ENCODE measurements at regions not wholly inside any gene's neighbourhood (a gene's known extent, or its start where the extent isn't known, plus 50 kb on each side); places are given as distances from the start of the nearest gene placed in this dataset.

GRCh38 chr5:39902626-39903025, 477.8 kb upstream of the DAB2 start:
- DNase-seq (ENCODE audit: low read depth in 2 of 2) = no peak

- no peak for DNase-seq (ENCODE audit: low read depth in 2 of 2)
Observed at GRCh38 chr5:39898731-39899130, 474.0 kb upstream of the DAB2 start.

GRCh38 chr5:39896706-39897105, 471.9 kb upstream of the DAB2 start:
- DNase-seq (ENCODE audit: low read depth in 2 of 2) = no peak

GRCh38 chr5:39896104-39896503, 471.3 kb upstream of the DAB2 start:
- DNase-seq (ENCODE audit: low read depth in 2 of 2) = no peak

- peak; percentile 13 to 80 for DNase-seq (ENCODE audit: low read depth in 2 of 2)
Observed at GRCh38 chr5:39892708-39893107, 467.9 kb upstream of the DAB2 start.

GRCh38 chr5:39891376-39891775, 466.6 kb upstream of the DAB2 start:
- DNase-seq (ENCODE audit: low read depth in 2 of 2) = peak in 1 of 2 donors; percentile 45

GRCh38 chr5:39880985-39881384, 456.2 kb upstream of the DAB2 start:
- no peak for DNase-seq (ENCODE audit: low read depth in 2 of 2)

- DNase-seq (ENCODE audit: low read depth in 2 of 2) = no peak
Observed at GRCh38 chr5:39877479-39877878, 452.7 kb upstream of the DAB2 start.

- DNase-seq (ENCODE audit: low read depth in 2 of 2) = no peak
Observed at GRCh38 chr5:39876146-39876545, 451.4 kb upstream of the DAB2 start.

- DNase-seq (ENCODE audit: low read depth in 2 of 2) = no peak
Observed at GRCh38 chr5:39870137-39870536, 445.4 kb upstream of the DAB2 start.

- DNase-seq (ENCODE audit: low read depth in 2 of 2) = no peak
Observed at GRCh38 chr5:39869396-39869795, 444.6 kb upstream of the DAB2 start.

- no peak for DNase-seq (ENCODE audit: low read depth in 2 of 2)
Observed at GRCh38 chr5:39867923-39868322, 443.1 kb upstream of the DAB2 start.

- no peak for DNase-seq (ENCODE audit: low read depth in 2 of 2)
Observed at GRCh38 chr5:39863926-39864552, 439.3 kb upstream of the DAB2 start.

- no peak for DNase-seq (ENCODE audit: low read depth in 2 of 2)
Observed at GRCh38 chr5:39857041-39857440, 432.3 kb upstream of the DAB2 start.

- DNase-seq (ENCODE audit: low read depth in 2 of 2) = no peak
Observed at GRCh38 chr5:39854771-39855410, 430.1 kb upstream of the DAB2 start.

- DNase-seq (ENCODE audit: low read depth in 2 of 2) = no peak
Observed at GRCh38 chr5:39850291-39850690, 425.5 kb upstream of the DAB2 start.

GRCh38 chr5:39846144-39846543, 421.4 kb upstream of the DAB2 start:
- DNase-seq (ENCODE audit: low read depth in 2 of 2) = no peak

GRCh38 chr5:39843767-39844166, 419.0 kb upstream of the DAB2 start:
- no peak for DNase-seq (ENCODE audit: low read depth in 2 of 2)

GRCh38 chr5:39835371-39835770, 410.6 kb upstream of the DAB2 start:
- DNase-seq (ENCODE audit: low read depth in 2 of 2) = peak in 1 of 2 donors; percentile 5

GRCh38 chr5:39829441-39829840, 404.7 kb upstream of the DAB2 start:
- DNase-seq (ENCODE audit: low read depth in 2 of 2) = no peak

- no peak for DNase-seq (ENCODE audit: low read depth in 2 of 2)
Observed at GRCh38 chr5:39826051-39826450, 401.3 kb upstream of the DAB2 start.

- no peak for DNase-seq (ENCODE audit: low read depth in 2 of 2)
Observed at GRCh38 chr5:39825301-39825700, 400.5 kb upstream of the DAB2 start.

GRCh38 chr5:39822020-39822419, 397.2 kb upstream of the DAB2 start:
- DNase-seq (ENCODE audit: low read depth in 2 of 2) = no peak

- no peak for DNase-seq (ENCODE audit: low read depth in 2 of 2)
Observed at GRCh38 chr5:39816866-39817265, 392.1 kb upstream of the DAB2 start.
